ENCODE measurements at regions not wholly inside any gene's neighbourhood (a gene's known extent, or its start where the extent isn't known, plus 50 kb on each side); places are given as distances from the start of the nearest gene placed in this dataset.

GRCh38 chr3:166322391-166322790 is 485.2 kb upstream of the BCHE start:
- no peaks in the 10 kb centered on the region for H3K36me3 ChIP-seq
- no peaks in the 10 kb centered on the region for H3K27me3 ChIP-seq (replicated peaks; ENCODE audit: insufficient read depth)
- TF ChIP-seq CTCF (IDR thresholded peaks at IDR 0.05) (no peak), POLR2A (IDR thresholded peaks at IDR 0.05) (no peak), POLR2AphosphoS5 (IDR thresholded peaks at IDR 0.05) (no peak)
- H3K4me3 ChIP-seq: no peak overlapping the region
- H3K9me3 ChIP-seq: no peaks in the 10 kb centered on the region
- DNase-seq (ENCODE audit: low spot score): no peak
- intact Hi-C loops (cut with DNase I): no loop called here
- WGBS: 32% methylated on average over 1 of the region's 1 CpG
- H3K4me1 ChIP-seq (replicated peaks): no peaks in the 10 kb centered on the region
- no peak overlapping the region for H3K27ac ChIP-seq

- TF ChIP-seq POLR2A (IDR thresholded peaks at IDR 0.05): no peak
- no peak for TF ChIP-seq POLR2AphosphoS5 (IDR thresholded peaks at IDR 0.05)
- TF ChIP-seq CTCF (IDR thresholded peaks at IDR 0.05): no peak
- Histone ChIP-seq H3K9me3 (no peaks in the 10 kb centered on the region), H3K36me3 (no peaks in the 10 kb centered on the region), H3K27me3 (replicated peaks; ENCODE audit: insufficient read depth) (no peaks in the 10 kb centered on the region), H3K4me1 (replicated peaks) (no peaks in the 10 kb centered on the region), H3K27ac (no peak overlapping the region), H3K4me3 (no peak overlapping the region)
- intact Hi-C loops (cut with DNase I): no loop called here
- 76% methylated on average over 3 of the region's 3 CpGs for WGBS
- DNase-seq (ENCODE audit: low spot score): no peak
Measured at GRCh38 chr3:166307756-166308350, 470.6 kb upstream of the BCHE start.

GRCh38 chr3:166304584-166304983 is 467.4 kb upstream of the BCHE start:
- H3K9me3 ChIP-seq: no peaks in the 10 kb centered on the region
- TF ChIP-seq CTCF (IDR thresholded peaks at IDR 0.05): no peak
- TF ChIP-seq POLR2AphosphoS5 (IDR thresholded peaks at IDR 0.05): no peak
- DNase-seq (ENCODE audit: low spot score): no peak
- intact Hi-C loops (cut with DNase I): no loop called here
- H3K27ac ChIP-seq: no peak overlapping the region
- H3K4me1 ChIP-seq (replicated peaks): no peaks in the 10 kb centered on the region
- no peak overlapping the region for H3K4me3 ChIP-seq
- no peaks in the 10 kb centered on the region for H3K36me3 ChIP-seq
- H3K27me3 ChIP-seq (replicated peaks; ENCODE audit: insufficient read depth): no peaks in the 10 kb centered on the region
- WGBS: 63% methylated on average over 4 of the region's 4 CpGs

GRCh38 chr3:166303681-166304080 is 466.5 kb upstream of the BCHE start:
- no peaks in the 10 kb centered on the region for H3K36me3 ChIP-seq
- no peak overlapping the region for H3K4me3 ChIP-seq
- no peaks in the 10 kb centered on the region for H3K4me1 ChIP-seq (replicated peaks)
- H3K9me3 ChIP-seq: no peaks in the 10 kb centered on the region
- TF ChIP-seq POLR2A (IDR thresholded peaks at IDR 0.05) (no peak), CTCF (IDR thresholded peaks at IDR 0.05) (no peak)
- no peak overlapping the region for H3K27ac ChIP-seq
- DNase-seq (ENCODE audit: low spot score): no peak
- H3K27me3 ChIP-seq (replicated peaks; ENCODE audit: insufficient read depth): no peaks in the 10 kb centered on the region
- intact Hi-C loops (cut with DNase I): no loop called here

GRCh38 chr3:166302331-166302730 is 465.1 kb upstream of the BCHE start:
- H3K36me3 ChIP-seq: no peaks in the 10 kb centered on the region
- H3K27ac ChIP-seq: no peak overlapping the region
- H3K4me3 ChIP-seq: no peak overlapping the region
- H3K4me1 ChIP-seq (replicated peaks): no peaks in the 10 kb centered on the region
- TF ChIP-seq CTCF (IDR thresholded peaks at IDR 0.05): no peak
- no peak for TF ChIP-seq POLR2A (IDR thresholded peaks at IDR 0.05)
- no peak for DNase-seq (ENCODE audit: low spot score)
- 86% methylated on average over 2 of the region's 2 CpGs for WGBS
- intact Hi-C loops (cut with DNase I): no loop called here
- no peaks in the 10 kb centered on the region for H3K9me3 ChIP-seq
- no peaks in the 10 kb centered on the region for H3K27me3 ChIP-seq (replicated peaks; ENCODE audit: insufficient read depth)

All from prostate gland (tissue), 2 donors.